GM12878 (cell line): ENCODE measurements at regions not wholly inside any gene's neighbourhood (a gene's known extent, or its start where the extent isn't known, plus 50 kb on each side); places are given as distances from the start of the nearest gene placed in this dataset.

Source experiments
- E2F4 ChIP-seq: IDR thresholded peaks from 2 replicates; pipeline ENCODE4 v1.6.1; 2012; ENCODE audit warnings: low read depth, low read length, improper control_type of control experiment
- MEF2B ChIP-seq: fragments of 450-650 bp; IDR thresholded peaks from 2 replicates; pipeline ENCODE4 v1.6.1; 2018; ENCODE audit warnings: mild to moderate bottlenecking, moderate library complexity; ENCODE audit not compliant: partially characterized antibody, poor library complexity, severe bottlenecking
- ZBTB11 ChIP-seq: fragments of 450-650 bp; formaldehyde crosslinking; IDR thresholded peaks from 2 replicates; pipeline ENCODE4 v1.5.0; 2022; ENCODE audit warnings: mild to moderate bottlenecking, missing genetic modification characterization
- ZNF384 ChIP-seq: IDR thresholded peaks from 2 replicates; pipeline ENCODE4 v1.6.1; 2012; ENCODE audit warnings: low read depth, mild to moderate bottlenecking, low read length, improper control_type of control experiment, borderline replicate concordance
- TF ChIP-seq, protein P1 (sequence below): fragments of 150-350 bp; IDR thresholded peaks from 2 replicates; pipeline ENCODE4 v1.6.1; 2016; ENCODE audit warnings: low read depth, low read length

DNA sequence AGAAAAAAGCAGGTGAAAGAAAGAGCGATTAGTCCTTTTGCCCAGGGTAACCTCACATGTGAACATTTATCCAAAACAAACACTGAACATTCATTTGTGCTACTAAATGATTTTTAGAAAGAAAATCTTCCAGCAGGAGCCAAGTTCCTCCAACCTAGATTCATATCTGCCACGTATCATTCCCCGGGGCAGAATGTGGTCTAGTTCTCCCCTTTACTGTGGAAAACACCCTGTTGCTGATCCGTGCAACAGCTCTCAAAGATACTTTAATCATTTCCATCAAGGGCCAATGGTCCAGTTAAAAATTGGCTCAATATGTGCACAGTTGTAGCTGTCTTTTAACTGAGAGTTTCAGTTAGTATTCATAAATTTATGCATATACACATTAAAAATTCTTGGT, 479.1 kb downstream of the ATP23 start (continued):
- TF ChIP-seq ZBTB11 (CRISPR knock-in tag) = no peak
- TF ChIP-seq, protein P1, sequence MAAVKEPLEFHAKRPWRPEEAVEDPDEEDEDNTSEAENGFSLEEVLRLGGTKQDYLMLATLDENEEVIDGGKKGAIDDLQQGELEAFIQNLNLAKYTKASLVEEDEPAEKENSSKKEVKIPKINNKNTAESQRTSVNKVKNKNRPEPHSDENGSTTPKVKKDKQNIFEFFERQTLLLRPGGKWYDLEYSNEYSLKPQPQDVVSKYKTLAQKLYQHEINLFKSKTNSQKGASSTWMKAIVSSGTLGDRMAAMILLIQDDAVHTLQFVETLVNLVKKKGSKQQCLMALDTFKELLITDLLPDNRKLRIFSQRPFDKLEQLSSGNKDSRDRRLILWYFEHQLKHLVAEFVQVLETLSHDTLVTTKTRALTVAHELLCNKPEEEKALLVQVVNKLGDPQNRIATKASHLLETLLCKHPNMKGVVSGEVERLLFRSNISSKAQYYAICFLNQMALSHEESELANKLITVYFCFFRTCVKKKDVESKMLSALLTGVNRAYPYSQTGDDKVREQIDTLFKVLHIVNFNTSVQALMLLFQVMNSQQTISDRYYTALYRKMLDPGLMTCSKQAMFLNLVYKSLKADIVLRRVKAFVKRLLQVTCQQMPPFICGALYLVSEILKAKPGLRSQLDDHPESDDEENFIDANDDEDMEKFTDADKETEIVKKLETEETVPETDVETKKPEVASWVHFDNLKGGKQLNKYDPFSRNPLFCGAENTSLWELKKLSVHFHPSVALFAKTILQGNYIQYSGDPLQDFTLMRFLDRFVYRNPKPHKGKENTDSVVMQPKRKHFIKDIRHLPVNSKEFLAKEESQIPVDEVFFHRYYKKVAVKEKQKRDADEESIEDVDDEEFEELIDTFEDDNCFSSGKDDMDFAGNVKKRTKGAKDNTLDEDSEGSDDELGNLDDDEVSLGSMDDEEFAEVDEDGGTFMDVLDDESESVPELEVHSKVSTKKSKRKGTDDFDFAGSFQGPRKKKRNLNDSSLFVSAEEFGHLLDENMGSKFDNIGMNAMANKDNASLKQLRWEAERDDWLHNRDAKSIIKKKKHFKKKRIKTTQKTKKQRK = no peak
- TF ChIP-seq E2F4 = no peak
- no peak for TF ChIP-seq MEF2B
- TF ChIP-seq ZNF384 = no peak
